ENCODE measurements at regions not wholly inside any gene's neighbourhood (a gene's known extent, or its start where the extent isn't known, plus 50 kb on each side); places are given as distances from the start of the nearest gene placed in this dataset.

- TF ChIP-seq CTCF (IDR thresholded peaks at IDR 0.05; ENCODE audit: low read depth, low read length): no peak
- DNase-seq (ENCODE audit: extremely low read depth, low read depth): no peak
These were observed 133.8 kb downstream of the ANKRD60 start for GRCh38 chr20:58094698-58095097.

- no peak for DNase-seq (ENCODE audit: extremely low read depth, low read depth)
- no peak for TF ChIP-seq CTCF (IDR thresholded peaks at IDR 0.05; ENCODE audit: low read depth, low read length)
These were observed 134.3 kb downstream of the ANKRD60 start for GRCh38 chr20:58094160-58094559.

- no peak for DNase-seq (ENCODE audit: extremely low read depth, low read depth)
- no peak for TF ChIP-seq CTCF (IDR thresholded peaks at IDR 0.05; ENCODE audit: low read depth, low read length)
These were observed 135.6 kb downstream of the ANKRD60 start for GRCh38 chr20:58092871-58093270.

DNA sequence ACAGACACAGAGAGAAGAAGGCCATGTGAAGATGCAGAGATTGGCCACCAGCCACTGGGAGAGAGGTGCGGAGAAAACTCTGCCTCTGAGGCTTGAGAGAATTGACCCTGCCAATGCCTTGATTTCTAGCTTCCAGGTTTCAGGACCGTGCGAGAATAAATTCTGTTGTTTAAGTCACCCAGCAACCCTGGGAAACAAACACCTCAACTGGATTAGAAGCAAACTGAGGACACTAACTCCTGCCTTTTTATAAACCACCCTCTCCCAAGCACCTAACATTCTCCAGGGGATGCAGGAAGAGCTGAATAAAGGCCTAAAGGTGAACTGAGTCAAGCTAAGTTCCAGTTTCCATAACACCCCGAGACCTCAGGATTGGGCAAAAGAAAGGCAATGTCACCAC is 136.1 kb downstream of the ANKRD60 start:
- no peak for DNase-seq (ENCODE audit: extremely low read depth, low read depth)
- no peak for TF ChIP-seq CTCF (IDR thresholded peaks at IDR 0.05; ENCODE audit: low read depth, low read length)

- DNase-seq (ENCODE audit: extremely low read depth, low read depth): no peak
- TF ChIP-seq CTCF (IDR thresholded peaks at IDR 0.05; ENCODE audit: low read depth, low read length): no peak
These were observed 136.6 kb downstream of the ANKRD60 start for GRCh38 chr20:58091810-58092209.

DNA sequence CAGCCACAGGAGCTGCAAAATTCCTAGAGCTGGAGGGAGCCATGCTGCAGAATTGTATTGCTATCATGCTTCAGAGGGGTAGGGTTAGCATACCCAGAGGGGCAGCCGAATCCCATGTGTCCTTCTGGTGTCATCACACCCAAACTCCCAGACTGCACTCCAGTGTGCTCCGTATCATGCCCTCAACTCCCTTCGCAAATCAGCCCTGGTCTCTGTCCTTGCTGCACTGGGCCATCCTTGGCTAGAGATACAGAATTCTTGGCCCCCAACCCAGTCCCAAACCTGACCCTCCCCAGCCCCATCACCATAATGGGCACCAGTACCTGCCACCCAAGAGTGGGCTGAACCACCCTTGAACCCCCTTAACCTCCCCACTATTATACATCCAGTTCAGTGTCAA is 138.3 kb downstream of the ANKRD60 start:
- TF ChIP-seq CTCF (IDR thresholded peaks at IDR 0.05; ENCODE audit: low read depth, low read length): no peak
- DNase-seq (ENCODE audit: extremely low read depth, low read depth): no peak

DNA sequence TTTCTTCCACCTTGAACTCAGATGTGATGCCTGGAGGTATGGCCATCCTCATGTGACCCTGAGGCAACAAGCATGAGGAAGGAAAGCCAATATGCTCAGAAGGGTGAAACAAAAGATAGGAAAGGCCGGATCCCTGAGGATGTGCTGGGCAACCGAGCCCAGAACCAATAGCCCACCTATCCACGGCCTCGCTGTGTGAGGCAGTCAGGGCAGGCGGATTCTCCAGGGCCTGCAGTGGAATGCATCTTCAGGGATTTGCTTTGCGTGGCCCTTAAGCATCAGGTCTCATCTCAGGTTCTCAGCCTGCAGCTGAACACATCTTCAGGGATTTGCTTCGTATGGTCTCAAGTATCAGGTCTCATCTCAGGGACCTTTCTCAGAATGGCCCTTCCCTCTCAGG is 139.8 kb downstream of the ANKRD60 start:
- DNase-seq (ENCODE audit: extremely low read depth, low read depth): no peak

More for the DNA sequence above, 139.8 kb downstream of the ANKRD60 start:
- TF ChIP-seq CTCF (IDR thresholded peaks at IDR 0.05; ENCODE audit: low read depth, low read length): no peak
